HUES64 (cell line): ENCODE measurements at regions not wholly inside any gene's neighbourhood (a gene's known extent, or its start where the extent isn't known, plus 50 kb on each side); places are given as distances from the start of the nearest gene placed in this dataset.

Source experiments
- H3K27ac ChIP-seq: 2 replicates; pipeline ENCODE4 v1.7.0; 2013; ENCODE audit warnings: low read depth, low read length, inconsistent platforms
- H3K27me3 ChIP-seq: 2 replicates; pipeline ENCODE4 v1.6.1; 2013; ENCODE audit warnings: mild to moderate bottlenecking, low read length; ENCODE audit not compliant: insufficient read depth
- H3K36me3 ChIP-seq: 2 replicates; pipeline ENCODE4 v1.6.1; 2013; ENCODE audit warnings: mild to moderate bottlenecking, low read length; ENCODE audit not compliant: insufficient read depth
- H3K4me1 ChIP-seq: 2 replicates; pipeline ENCODE4 v1.6.1; 2013; ENCODE audit warnings: mild to moderate bottlenecking, low read length, moderate library complexity; ENCODE audit not compliant: insufficient read depth
- H3K4me3 ChIP-seq: 2 replicates; pipeline ENCODE4 v1.5.1; 2013; ENCODE audit warnings: mild to moderate bottlenecking, low read length, moderate library complexity
- H3K9ac ChIP-seq: 2 replicates; pipeline ENCODE4 v1.6.1; 2013; ENCODE audit warnings: mild to moderate bottlenecking, low read depth, low read length
- H3K9me3 ChIP-seq: 2 replicates; pipeline ENCODE4 v1.6.1; 2013; ENCODE audit warnings: low read depth, low read length; ENCODE audit not compliant: insufficient read depth
- WGBS: fragments of 150-250, 120-280 bp; methylation state at CpG from one replicate; pipeline ENCODE4 v1.1.7; 2013; ENCODE audit warnings: missing lambda C conversion rate; 5-methylcytosine and 5-hydroxymethylcytosine counted together

DNA sequence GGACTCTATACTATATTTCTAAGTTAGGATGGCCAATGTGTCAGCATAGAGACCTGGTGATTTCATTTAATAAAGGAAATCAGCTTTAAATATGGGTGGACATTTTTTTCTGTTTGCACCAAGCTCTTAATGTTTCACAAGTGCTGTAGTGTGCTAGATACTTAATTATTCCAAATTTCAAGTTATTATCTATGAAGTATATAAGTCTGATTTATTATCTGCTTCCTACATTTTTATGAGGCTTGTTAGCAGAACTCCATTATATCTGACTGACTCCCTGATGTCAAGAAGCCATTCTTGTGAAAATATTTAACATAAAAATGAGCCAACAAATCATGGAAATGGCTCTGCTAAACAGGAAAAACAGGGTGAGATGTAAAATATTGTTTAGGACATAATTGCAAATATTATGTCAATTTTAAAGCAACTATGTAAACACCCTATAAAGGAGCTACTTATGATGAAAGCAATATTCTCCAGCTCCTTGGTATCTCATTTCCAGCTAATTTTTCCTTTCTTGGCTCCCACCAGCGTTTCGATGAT is 1415.2 kb downstream of the GATA3 start:
- no peak overlapping the region for H3K4me3 ChIP-seq
- no peaks in the 10 kb centered on the region for H3K27me3 ChIP-seq
- no peaks in the 10 kb centered on the region for H3K9me3 ChIP-seq
- WGBS, result 100% methylated on average over 2 of the region's 2 CpGs
- no peak overlapping the region for H3K9ac ChIP-seq
- H3K36me3 ChIP-seq, result no peaks in the 10 kb centered on the region
- no peak overlapping the region for H3K27ac ChIP-seq
- no peaks in the 10 kb centered on the region for H3K4me1 ChIP-seq

DNA sequence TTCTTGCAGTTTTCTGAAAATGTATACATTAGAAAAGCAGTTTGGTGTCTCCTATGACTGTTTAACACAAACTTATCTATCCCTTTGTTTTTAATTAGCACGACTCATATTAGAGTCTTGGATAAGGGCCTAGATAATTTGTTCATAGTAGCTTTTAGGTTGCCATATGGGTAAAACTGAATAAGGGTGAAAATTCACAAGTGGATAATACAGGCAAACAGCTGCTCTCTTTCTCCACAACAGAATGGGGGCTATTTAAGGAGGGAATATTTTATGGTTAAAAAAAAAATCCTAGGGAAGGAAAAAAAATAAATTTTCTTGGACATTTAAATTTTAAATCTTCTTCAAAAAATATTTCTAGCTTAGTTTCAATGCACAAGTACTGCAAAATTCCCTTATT is 1416.1 kb downstream of the GATA3 start:
- WGBS, result 86% methylated on average over 1 of the region's 1 CpG
- Histone ChIP-seq H3K27ac (no peak overlapping the region), H3K4me1 (no peaks in the 10 kb centered on the region), H3K4me3 (no peak overlapping the region), H3K36me3 (no peaks in the 10 kb centered on the region), H3K9me3 (no peaks in the 10 kb centered on the region), H3K27me3 (no peaks in the 10 kb centered on the region), H3K9ac (no peak overlapping the region)

DNA sequence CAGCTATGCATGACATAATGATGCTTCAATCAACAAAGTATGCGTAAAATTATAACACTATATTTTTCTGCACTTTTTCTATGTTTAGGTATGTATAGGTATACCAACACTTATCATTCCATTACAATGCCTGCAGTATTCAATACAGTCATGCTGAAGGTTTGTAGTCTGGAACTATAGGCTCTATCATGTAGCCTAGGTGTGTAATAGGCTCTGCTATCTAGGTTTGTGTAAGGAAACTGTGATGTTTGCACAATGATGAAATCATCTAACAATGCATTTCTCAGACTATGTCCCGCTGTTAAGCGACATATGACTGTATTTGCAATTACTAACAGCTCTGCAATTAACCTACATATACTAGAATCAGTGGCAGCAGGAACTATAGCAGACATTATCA is 1447.5 kb downstream of the GATA3 start:
- no peak overlapping the region for H3K27ac ChIP-seq
- no peaks in the 10 kb centered on the region for H3K27me3 ChIP-seq
- no peaks in the 10 kb centered on the region for H3K9me3 ChIP-seq
- 97% methylated on average over 2 of the region's 3 CpGs for whole genome bisulfite sequencing
- no peaks in the 10 kb centered on the region for H3K4me1 ChIP-seq
- no peaks in the 10 kb centered on the region for H3K36me3 ChIP-seq
- no peak overlapping the region for H3K4me3 ChIP-seq
- H3K9ac ChIP-seq, result no peak overlapping the region

DNA sequence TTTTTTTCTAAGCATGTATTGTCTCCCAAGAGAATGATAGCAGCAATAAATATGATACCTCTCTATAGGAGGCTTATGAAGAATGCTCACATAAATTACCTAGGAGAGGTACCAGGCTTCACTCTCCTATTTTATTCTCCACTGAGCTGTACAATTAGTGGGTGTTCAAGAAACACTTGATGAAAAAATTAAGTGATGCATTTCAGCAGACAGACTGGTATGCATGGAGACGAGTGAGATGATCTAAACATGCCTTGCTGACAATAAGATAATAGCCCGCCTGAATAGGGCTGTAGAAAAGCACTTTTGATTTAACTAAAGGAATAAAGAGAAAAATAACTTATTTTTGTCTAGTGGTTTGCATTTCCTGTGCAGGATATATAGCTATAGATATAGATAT is 1449.7 kb downstream of the GATA3 start:
- WGBS, result 93% methylated on average over 2 of the region's 2 CpGs
- H3K4me1 ChIP-seq, result no peaks in the 10 kb centered on the region
- no peak overlapping the region for H3K4me3 ChIP-seq
- no peaks in the 10 kb centered on the region for H3K27me3 ChIP-seq
- H3K27ac ChIP-seq, result no peak overlapping the region
- no peaks in the 10 kb centered on the region for H3K36me3 ChIP-seq
- no peak overlapping the region for H3K9ac ChIP-seq
- no peaks in the 10 kb centered on the region for H3K9me3 ChIP-seq

DNA sequence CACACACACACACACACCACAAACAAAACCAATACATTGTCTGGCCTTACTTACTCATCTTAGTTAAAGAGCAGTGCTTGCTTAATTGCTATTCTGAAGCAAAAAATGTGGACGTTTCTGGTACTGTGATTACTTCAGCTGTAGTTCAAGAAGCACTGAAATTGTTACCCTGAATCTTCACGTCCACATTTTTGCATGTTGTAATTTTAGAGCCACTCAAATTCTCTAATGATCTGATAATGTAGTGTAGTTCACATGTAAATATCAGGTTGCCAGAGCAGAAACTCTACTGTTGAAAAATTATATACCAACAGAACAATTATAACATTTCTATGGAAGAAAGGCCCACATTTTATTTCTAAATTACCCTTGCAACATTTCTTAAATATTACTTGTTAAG is 1451.1 kb downstream of the GATA3 start:
- H3K36me3 ChIP-seq, result no peaks in the 10 kb centered on the region
- no peak overlapping the region for H3K9ac ChIP-seq
- H3K27ac ChIP-seq, result no peak overlapping the region
- 84% methylated on average over 2 of the region's 2 CpGs for WGBS
- H3K4me3 ChIP-seq, result no peak overlapping the region
- no peaks in the 10 kb centered on the region for H3K27me3 ChIP-seq
- no peaks in the 10 kb centered on the region for H3K9me3 ChIP-seq
- H3K4me1 ChIP-seq, result peaks cover 13% of the 10 kb centered on the region

DNA sequence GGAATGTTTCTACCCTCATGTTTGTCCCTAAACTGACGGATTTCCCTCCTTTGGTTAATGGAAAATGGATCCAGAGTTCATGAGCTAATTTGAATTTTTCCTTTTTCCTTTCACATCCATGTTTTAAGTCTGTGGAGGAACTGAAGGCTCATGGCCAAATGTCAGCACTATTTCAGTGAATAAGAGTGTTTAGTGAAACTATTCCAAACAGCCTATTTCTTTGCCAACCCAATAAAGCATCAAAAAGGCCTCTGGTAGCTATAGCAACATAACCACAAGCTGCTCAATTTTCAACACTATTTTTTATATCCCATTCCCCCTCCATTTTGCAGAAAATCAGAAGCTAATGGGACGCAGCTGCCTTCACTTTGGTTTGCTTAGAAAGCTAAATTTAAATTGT is 1454.1 kb downstream of the GATA3 start:
- no peaks in the 10 kb centered on the region for H3K36me3 ChIP-seq
- WGBS, result 88% methylated on average over 1 of the region's 2 CpGs
- H3K27me3 ChIP-seq, result no peaks in the 10 kb centered on the region
- no peak overlapping the region for H3K27ac ChIP-seq
- H3K9me3 ChIP-seq, result no peaks in the 10 kb centered on the region
- no peak overlapping the region for H3K9ac ChIP-seq
- H3K4me1 ChIP-seq, result peaks cover 24% of the 10 kb centered on the region
- H3K4me3 ChIP-seq, result no peak overlapping the region

DNA sequence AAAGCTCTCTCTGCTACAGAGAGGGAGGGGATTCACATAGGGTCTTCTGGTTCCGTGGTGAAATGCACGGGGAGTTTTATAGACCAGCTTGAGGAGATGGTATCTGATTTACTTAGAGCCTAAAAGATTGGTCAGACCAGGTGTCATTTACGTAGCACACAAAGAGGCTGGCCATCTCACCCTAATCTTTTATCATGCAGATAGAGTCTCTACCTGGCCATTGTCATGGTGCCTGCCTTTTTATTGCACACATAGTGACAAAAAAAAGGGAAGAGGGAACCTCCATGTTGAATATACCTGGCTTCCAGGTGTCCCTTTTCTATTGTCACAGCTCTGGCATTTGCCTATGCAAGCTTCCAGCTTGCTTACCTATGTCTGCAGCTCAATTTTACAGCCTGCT is 1456.1 kb downstream of the GATA3 start:
- H3K27me3 ChIP-seq, result no peaks in the 10 kb centered on the region
- H3K9me3 ChIP-seq, result no peaks in the 10 kb centered on the region
- peak overlapping the region; percentile 20; the same call in 1 of the 2 replicates for H3K4me3 ChIP-seq
- peak overlapping the region; percentile 30; the same call in 1 of the 2 replicates for H3K9ac ChIP-seq
- peak overlapping the region; percentile 11; the same call in 1 of the 2 replicates for H3K27ac ChIP-seq
- H3K36me3 ChIP-seq, result no peaks in the 10 kb centered on the region
- 75% methylated on average over 3 of the region's 3 CpGs for WGBS
- peaks cover 24% of the 10 kb centered on the region for H3K4me1 ChIP-seq

DNA sequence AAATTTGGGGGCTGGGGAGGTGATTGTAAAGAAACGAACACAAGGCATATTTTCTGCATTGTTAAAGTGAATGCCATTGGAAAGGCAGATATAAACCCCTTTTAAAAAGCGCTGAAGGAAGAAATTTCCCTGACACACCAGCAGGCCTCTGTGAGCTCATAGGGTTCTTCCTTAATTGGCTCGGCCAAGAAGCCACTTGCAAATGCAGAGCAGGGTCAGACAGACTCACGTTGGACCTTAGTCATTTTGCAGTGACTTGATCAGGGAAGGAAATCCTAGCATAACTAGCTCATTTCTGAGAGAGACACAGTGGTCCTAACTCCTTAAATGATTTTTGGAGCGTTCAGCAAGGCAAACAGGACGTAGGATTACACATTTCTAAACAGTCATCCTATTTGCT is 1461.4 kb downstream of the GATA3 start:
- WGBS, result 74% methylated on average over 6 of the region's 6 CpGs
- no peaks in the 10 kb centered on the region for H3K27me3 ChIP-seq
- H3K4me1 ChIP-seq, result peaks cover 8% of the 10 kb centered on the region
- no peak overlapping the region for H3K4me3 ChIP-seq
- peaks cover 6% of the 10 kb centered on the region for H3K9me3 ChIP-seq
- no peak overlapping the region for H3K27ac ChIP-seq
- H3K36me3 ChIP-seq, result no peaks in the 10 kb centered on the region
- no peak overlapping the region for H3K9ac ChIP-seq

DNA sequence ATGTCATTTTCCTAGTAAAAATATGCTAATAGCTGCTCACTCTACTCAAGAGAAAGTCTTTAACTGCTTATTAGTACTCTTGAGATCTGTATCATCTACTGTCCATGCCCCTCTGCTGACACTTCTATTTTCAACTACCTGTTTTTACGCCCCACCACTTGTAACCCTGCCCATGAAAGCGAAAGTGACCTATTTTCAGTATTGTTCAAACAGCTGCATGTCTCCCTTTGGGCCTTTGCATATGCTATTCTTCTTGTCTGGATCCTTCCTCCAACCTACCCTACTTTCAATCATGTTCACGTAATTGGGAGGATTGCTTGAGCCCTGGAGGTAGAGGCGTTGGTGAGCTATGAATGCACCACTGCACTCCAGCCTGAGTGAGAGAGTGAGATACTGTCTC is 1481.3 kb downstream of the GATA3 start:
- peaks cover 14% of the 10 kb centered on the region for H3K4me1 ChIP-seq
- no peaks in the 10 kb centered on the region; the same call in 1 of the 2 replicates for H3K27me3 ChIP-seq
- H3K4me3 ChIP-seq, result no peak overlapping the region
- no peaks in the 10 kb centered on the region for H3K36me3 ChIP-seq
- H3K9ac ChIP-seq, result no peak overlapping the region
- no peaks in the 10 kb centered on the region for H3K9me3 ChIP-seq
- 95% methylated on average over 2 of the region's 4 CpGs for WGBS
- no peak overlapping the region for H3K27ac ChIP-seq

DNA sequence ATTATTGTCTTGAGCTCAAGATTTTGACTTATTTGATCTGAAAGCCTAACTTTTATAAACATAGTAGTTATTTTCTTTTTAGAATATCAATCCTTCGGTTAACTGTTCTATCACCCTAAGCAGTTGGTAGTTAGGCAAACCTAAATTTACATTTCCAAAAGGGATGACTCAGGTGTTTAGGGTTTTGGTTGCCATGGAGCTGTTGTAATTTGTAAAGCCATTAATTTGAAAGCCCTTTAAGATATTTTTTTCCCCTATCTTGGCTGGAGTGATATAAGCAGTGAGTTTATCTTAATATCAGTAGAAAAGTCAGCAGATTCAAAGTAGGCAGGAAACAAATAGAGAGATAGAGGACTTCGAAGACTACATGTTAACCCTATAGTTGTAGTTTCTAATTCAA is 1472.6 kb upstream of the CELF2 start:
- Histone ChIP-seq H3K9me3 (no peaks in the 10 kb centered on the region), H3K4me1 (peaks cover 24% of the 10 kb centered on the region), H3K4me3 (peak overlapping the region; percentile 8; the same call in 1 of the 2 replicates), H3K27me3 (no peaks in the 10 kb centered on the region), H3K9ac (peak overlapping the region; percentile 37), H3K36me3 (no peaks in the 10 kb centered on the region), H3K27ac (peak overlapping the region; percentile 76)
- 40% methylated on average over 1 of the region's 2 CpGs for WGBS

DNA sequence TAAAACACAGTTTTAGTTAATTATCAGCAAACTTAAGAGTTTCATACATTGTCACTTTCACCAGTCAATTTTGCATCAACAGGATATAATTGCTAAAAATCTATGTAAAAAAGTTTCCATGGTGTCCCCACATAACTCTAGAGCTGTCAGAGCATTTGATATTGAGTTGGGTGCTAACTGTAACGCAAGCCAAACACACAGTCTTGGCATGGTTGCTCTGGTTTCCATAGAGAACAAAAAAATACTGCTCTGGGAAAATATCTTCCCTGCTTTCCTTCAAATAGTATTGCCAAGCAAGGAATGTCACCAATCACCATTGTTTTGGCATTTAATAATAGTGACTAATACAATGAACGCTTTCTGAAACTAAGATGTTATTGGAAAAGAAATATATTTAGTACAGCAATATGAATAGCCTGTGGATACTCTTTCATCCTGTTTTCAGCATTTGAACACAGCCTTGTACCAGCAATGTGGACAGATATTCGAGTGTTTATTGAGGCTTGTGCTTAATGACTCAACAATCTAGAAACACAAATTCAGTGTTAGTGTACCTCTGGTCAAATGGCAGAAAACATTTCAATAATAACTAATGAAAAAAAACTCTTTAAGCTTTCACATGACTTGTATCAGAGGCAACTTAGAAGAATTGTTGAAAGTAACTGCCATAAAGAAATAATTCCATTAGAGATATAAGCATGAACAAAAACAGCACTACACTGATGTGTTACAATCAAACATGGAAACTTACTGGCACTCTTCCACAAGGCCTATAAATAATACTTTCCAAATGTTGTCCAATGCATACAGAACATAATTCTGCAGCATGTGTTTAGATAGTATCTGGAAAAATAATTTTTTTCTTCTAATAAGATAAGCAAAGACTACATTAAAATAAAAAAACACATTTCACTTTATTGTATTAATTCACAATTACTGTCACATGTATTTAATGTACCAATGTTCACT is 1469.5 kb upstream of the CELF2 start:
- Histone ChIP-seq H3K9ac (no peak overlapping the region), H3K9me3 (peaks cover 11% of the 10 kb centered on the region), H3K4me1 (peaks cover 24% of the 10 kb centered on the region), H3K4me3 (no peak overlapping the region), H3K27ac (no peak overlapping the region), H3K27me3 (no peaks in the 10 kb centered on the region), H3K36me3 (no peaks in the 10 kb centered on the region)
- 100% methylated on average over 3 of the region's 3 CpGs for WGBS
